Retina (tissue), 1 donor: ENCODE measurements at regions not wholly inside any gene's neighbourhood (a gene's known extent, or its start where the extent isn't known, plus 50 kb on each side); places are given as distances from the start of the nearest gene placed in this dataset.

Source experiments
- DNase-seq: peaks from one replicate; pipeline ENCODE4 v3.0.0-alpha.2; 2016

- no peak for DNase-seq
Observed at GRCh38 chr2:22283436-22283835, 1101.5 kb upstream of the KLHL29 start.

DNA sequence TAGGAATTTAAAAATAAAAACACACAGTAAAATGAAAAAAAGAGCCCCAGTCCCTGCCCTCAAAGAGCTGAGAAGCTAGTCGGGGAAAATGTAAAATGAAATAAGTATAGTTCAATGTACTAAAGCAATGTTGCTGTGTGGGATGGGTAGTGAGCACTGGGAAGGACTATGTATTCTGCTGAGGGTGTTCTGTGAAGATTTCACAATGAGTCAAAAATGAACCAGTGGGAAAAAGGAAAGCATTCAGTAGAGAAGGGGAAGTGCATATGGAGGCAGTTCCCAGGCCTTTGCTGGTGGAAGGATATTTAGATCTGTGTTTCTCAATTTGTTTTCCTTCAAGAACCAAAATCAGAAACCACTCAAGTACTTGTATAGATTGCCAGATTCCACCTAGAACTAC lies 1094.7 kb upstream of the KLHL29 start:
- DNase-seq, result no peak

- no peak for DNase-seq
Observed at GRCh38 chr2:22290909-22291473, 1094.0 kb upstream of the KLHL29 start.

- DNase-seq, result no peak
Observed at GRCh38 chr2:22301228-22301627, 1083.8 kb upstream of the KLHL29 start.

- no peak for DNase-seq
Observed at GRCh38 chr2:22326250-22326649, 1058.7 kb upstream of the KLHL29 start.

DNA sequence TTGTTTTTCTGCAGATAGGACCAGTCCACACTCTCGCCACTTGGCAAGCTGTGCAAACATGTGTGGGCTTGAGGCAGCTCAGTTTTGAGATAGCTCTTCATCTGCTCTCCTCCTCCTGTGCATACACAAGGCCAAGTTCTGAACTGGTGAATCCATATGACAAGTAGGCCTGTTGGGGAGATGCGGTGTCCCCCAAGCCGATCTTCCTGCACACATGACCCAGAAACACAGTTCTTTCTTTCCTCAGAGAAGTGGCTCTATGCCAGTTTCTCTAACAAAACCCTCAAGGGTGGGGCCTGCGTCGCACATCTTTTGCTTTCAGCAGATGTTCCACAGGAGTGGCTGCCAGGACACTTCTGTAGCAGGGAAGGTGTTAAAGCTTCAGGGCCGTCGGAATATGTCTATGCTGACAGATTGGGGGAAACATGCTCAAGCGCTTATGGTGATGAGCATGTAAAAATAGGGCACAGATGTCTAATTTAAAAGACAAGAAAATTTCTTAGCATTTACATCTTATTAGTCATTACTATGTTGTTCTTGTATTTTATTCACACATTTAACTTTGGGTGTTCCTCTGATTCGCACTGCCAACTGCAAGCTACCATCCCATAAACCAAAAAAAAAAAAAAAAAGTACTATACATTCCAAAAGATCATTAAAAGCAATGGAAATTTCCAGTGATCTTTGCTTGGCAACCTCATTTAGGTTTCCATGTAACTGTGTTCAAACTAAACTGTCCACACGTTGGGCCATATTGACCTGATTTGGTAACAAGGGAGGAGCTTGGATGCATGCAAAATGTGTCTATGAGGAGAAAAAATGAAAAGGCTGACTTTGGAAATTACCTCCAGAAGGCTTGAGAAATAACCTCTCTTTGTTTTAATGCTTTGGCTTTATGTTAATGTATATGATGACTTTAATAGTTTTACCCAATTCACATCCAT lies 1055.5 kb upstream of the KLHL29 start:
- DNase-seq, result peak; percentile 23

DNA sequence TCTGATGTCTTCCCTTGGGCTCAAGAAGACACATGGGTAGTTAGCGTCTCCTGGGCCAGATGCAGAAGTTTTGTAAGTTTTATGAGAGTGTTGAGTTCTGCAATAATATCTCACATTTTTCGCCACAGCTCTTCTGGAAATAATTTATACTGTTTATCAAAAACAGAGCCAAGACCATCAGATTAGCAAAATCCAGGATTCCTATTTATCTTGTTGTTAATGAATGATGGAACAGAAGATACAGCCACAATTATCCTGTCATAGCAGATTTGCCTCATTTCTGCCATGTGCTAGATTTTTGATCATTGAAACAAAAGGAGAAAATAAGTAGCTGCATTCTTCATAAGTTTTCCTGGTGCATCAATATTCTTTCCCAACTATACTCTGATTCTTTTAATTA lies 1048.6 kb upstream of the KLHL29 start:
- DNase-seq, result peak; percentile 37

DNA sequence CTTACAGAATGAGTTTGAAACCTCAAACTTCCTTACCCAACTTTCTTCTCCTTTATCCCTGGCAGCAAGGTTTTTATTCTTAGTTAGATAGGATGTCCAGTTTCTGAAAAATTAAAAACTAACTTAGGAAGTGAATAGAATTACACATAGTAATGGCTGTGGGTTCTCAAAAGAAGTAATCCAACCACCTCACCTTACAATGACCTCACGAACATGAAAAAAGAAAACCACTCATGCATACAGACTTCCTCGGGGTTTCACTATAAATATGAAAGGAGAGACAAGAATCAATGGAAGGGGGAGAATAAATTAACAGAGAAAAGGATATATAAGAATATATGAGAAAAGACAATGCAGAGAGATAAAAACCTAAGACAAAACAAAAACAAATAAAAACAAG lies 1044.3 kb upstream of the KLHL29 start:
- no peak for DNase-seq

GRCh38 chr2:22347306-22347705 lies 1037.7 kb upstream of the KLHL29 start:
- DNase-seq, result no peak

DNA sequence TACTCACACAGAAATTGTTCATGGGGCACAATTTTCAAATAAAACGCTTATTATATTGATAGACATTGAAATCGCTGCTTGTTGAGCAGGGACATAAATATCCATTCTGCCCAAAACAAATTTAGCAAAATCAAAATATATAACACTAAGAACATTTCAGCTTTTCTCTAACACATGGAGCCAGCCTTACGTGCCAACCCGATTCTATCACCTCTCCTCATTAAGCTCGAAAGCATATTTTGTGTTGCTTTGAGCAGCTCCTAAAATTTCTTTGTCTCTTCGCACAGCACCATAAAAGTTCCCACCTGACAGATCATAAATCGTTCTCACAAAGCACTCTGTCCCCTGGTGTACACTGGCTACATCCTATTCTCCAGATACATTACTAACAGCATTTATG lies 1034.4 kb upstream of the KLHL29 start:
- DNase-seq, result no peak

GRCh38 chr2:22355816-22356433 lies 1029.1 kb upstream of the KLHL29 start:
- DNase-seq, result peak; percentile 69

DNA sequence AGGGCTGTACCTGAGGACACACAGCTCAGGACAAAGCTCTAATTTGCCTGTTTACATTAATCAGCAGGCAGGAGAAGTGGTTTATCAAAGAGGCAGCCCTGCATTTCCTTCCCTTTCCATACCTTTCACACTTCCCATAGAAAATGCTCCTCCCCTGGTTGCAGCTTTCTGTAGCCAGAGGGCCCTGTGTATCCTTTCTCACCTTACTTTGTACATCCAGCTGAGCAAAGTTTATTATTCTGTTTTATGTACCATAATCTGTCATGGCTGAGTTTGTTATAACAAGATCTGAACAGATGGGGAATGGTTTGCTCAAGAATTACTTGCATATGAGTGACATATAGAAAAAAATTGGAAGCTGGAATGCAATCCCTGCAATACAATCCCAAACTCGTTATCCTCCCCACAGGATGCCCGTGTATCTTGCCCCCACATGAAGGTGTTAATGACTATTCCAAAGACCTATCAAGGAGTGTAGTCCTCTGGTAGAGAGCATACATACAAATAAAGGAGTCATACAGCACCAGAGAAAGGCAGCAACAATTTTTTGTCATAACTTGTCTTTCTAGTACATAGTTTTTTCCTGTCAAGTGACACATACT lies 1025.8 kb upstream of the KLHL29 start:
- DNase-seq, result no peak

DNA sequence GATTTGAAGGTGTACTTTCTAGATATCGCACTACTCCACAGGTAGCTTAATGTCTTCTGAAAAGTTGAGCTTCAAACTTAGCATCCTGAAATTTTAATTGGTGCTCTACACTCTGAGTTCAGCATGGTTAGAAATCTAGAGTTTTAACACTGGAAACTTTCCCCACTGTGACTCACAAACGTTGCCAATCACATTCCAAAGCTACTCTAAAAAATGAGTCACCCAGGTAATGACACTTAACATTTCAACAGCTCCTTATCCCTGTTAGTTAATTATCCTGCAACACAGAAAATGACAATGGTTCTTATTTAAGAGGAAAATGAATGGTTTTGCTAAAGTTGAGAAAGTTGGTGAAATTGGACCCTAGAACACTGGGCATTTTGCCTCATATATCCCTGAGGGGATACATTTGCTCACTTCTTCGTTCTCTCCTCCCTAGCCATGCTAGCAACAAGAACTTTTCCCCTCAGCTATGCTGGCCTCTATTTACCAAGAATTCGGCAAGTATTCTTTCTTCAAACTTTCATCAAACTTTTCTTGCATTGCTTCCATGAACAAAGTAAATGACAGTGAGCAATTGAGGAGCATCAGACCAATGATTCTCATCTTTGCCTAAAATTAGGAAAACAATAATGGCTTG lies 1024.1 kb upstream of the KLHL29 start:
- DNase-seq, result no peak

GRCh38 chr2:22361571-22361970 lies 1023.4 kb upstream of the KLHL29 start:
- DNase-seq, result no peak

GRCh38 chr2:22375096-22375495 lies 1009.9 kb upstream of the KLHL29 start:
- DNase-seq, result no peak

GRCh38 chr2:22377268-22377667 lies 1007.7 kb upstream of the KLHL29 start:
- DNase-seq, result peak; percentile 67

DNA sequence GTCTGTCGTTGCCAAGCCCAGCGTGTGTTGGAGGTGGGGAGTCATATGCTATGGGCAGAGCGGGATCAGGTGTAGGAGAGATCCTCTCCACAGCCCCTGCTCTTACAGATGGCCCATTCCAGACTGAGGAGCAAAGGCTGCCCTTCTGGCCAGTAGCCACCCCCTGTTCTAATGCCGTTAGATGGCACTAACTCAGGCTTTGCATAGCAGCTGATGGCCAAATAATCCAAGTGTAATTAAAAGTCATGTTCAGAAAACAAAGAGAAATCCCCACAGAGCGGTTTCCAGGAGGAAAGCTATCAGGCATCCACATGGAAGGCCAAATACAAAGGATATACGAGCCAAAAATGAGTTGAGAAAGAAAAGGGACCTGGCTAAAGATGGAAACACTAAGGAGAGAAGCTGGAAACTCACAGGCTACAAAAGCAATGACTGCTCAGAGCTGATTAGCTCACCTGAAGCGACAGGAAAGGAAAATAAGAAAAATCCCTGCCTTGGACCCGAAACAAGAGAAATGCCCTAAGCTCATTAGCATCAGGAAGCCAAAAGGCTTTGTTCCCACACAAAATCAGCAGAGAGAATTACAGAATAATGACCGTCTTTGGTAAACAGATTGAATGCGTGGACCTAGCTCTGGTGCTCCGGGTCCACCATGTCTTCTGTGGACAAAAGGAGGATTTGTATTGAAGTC lies 1002.4 kb upstream of the KLHL29 start:
- peak; percentile 42 for DNase-seq

- DNase-seq, result no peak
Observed at GRCh38 chr2:22397847-22398246, 987.1 kb upstream of the KLHL29 start.

- no peak for DNase-seq
Observed at GRCh38 chr2:22403748-22404147, 981.2 kb upstream of the KLHL29 start.

GRCh38 chr2:22406625-22407024 lies 978.4 kb upstream of the KLHL29 start:
- no peak for DNase-seq

DNA sequence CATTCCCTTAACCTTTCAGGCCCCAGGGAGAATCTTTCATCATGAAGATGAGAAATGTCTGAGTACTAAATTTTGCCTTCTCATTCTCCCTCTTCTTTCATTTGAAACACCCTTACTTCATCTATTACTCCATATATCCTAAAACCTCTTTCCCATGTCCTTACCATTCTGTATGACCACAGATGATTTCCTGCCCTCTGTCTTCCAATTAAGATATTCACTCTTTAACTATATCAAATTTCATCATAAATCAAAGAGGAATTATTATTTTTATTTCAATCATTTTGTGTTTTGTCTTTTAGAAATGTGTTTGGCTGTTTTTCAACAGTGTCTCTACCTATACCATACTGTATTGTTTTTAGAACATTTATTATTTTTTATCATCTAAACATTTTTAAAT lies 964.9 kb upstream of the KLHL29 start:
- no peak for DNase-seq

DNA sequence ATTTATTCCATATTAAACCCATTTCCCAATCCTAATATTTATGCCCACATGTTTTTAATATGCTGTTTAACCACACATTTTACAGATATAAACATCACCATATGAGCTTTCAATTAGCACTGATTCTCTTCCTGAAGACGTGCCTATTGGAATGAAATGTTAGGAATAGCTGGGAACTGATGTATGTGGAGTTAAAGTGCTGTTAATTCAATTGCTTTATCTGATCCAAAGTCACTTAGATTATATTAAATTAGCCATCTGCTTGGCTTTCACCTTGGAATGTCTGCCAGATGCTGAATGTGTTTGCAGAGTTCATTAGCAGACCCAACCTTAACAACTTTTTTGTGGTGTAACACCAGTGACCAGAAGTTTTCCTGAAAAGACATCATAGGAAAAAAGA lies 942.9 kb upstream of the KLHL29 start:
- DNase-seq, result no peak

GRCh38 chr2:22444281-22444680 lies 940.7 kb upstream of the KLHL29 start:
- DNase-seq, result no peak
